ENCODE measurements at regions not wholly inside any gene's neighbourhood (a gene's known extent, or its start where the extent isn't known, plus 50 kb on each side); places are given as distances from the start of the nearest gene placed in this dataset.
A peak's percentile ranks its signal among the peaks of the same experiment; 100 is the strongest.

GRCh38 chr7:124460555-124460954 lies 305.0 kb downstream of the GPR37 start (continued):
- TF ChIP-seq ZBTB43 (CRISPR knock-in tag; conservative IDR thresholded peaks at IDR 0.05) = no peak
- no peak for TF ChIP-seq SP140L (CRISPR knock-in tag; IDR thresholded peaks at IDR 0.05; ENCODE audit: borderline replicate concordance)
- no peak for TF ChIP-seq ZBTB2 (CRISPR knock-in tag; IDR thresholded peaks at IDR 0.05; ENCODE audit: low read depth)
- TF ChIP-seq KIAA2018 (CRISPR knock-in tag; IDR thresholded peaks at IDR 0.05; ENCODE audit: borderline replicate concordance) = no peak
- TF ChIP-seq ZNF510 (CRISPR knock-in tag; IDR thresholded peaks at IDR 0.05; ENCODE audit: low read depth) = no peak
- no peak for TF ChIP-seq ZNF317 (CRISPR knock-in tag; IDR thresholded peaks at IDR 0.05)
- peak; percentile 14; the same call in 1 of the 2 replicates for TF ChIP-seq SALL1 (CRISPR knock-in tag; IDR thresholded peaks at IDR 0.05)
- no peak for TF ChIP-seq SP2 (CRISPR knock-in tag; IDR thresholded peaks at IDR 0.05)
- TF ChIP-seq AHR (CRISPR knock-in tag; IDR thresholded peaks at IDR 0.05) = no peak
- no peak for TF ChIP-seq MLX (CRISPR knock-in tag; IDR thresholded peaks at IDR 0.05)
- TF ChIP-seq RFX3 (CRISPR knock-in tag; IDR thresholded peaks at IDR 0.05) = no peak
- peak; percentile 36; the same call in 1 of the 2 replicates for TF ChIP-seq ZBTB20 (CRISPR knock-in tag; IDR thresholded peaks at IDR 0.05; ENCODE audit: borderline replicate concordance, low read depth)
- TF ChIP-seq SOX6 (IDR thresholded peaks at IDR 0.05) = no peak
- TF ChIP-seq SOX6 (CRISPR knock-in tag; IDR thresholded peaks at IDR 0.05) = peak; percentile 57; the same call in 1 of the 2 replicates
- TF ChIP-seq ZNF331 (CRISPR knock-in tag; IDR thresholded peaks at IDR 0.05) = no peak
- TF ChIP-seq ZNF549 (CRISPR knock-in tag; IDR thresholded peaks at IDR 0.05) = no peak
- no peak for TF ChIP-seq ZNF850 (CRISPR knock-in tag; conservative IDR thresholded peaks at IDR 0.05)
- TF ChIP-seq ZNF605 (CRISPR knock-in tag; IDR thresholded peaks at IDR 0.05) = no peak
- no peak for TF ChIP-seq YY1 (IDR thresholded peaks at IDR 0.05; ENCODE audit: insufficient read depth, insufficient replicate concordance, low read depth, low read length)
- TF ChIP-seq SATB2 (CRISPR knock-in tag; IDR thresholded peaks at IDR 0.05) = no peak
- no peak for TF ChIP-seq HOXD1 (CRISPR knock-in tag; IDR thresholded peaks at IDR 0.05)
